Nucleus accumbens (tissue), 56 donors: ENCODE measurements at regions not wholly inside any gene's neighbourhood (a gene's known extent, or its start where the extent isn't known, plus 50 kb on each side); places are given as distances from the start of the nearest gene placed in this dataset.
"Not testable (repeated sequence)": the region's sequence is repeated elsewhere in the genome, so short reads cannot be mapped to it uniquely, and the experiment has no call there.

ENCODE experiments used
- DNase-seq, 56 donors: peaks; one replicate each; lab custom pipeline; 2025; lab: John Stamatoyannopoulos, UW

DNA sequence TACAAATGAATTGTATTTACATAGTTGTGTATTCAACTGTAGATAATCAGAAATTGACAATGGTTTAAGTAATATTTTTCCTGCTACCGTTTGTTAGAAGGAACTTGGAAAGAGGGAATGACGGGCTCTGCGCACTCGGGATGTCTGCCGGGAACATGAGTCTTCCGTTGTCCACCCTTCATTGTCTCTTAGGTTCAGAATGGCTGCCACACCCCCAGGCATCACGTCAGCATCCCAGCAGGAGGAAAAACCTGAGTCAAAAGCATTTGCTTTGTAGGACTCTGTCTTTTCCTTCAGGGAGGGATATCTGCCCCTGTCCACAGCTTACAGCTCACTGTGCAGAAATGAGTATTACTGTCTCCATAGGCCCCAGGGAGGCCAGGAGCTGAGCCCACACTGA lies 331.2 kb downstream of the THBS2 start:
- no peak for DNase-seq

GRCh38 chr6:168920289-168920688 lies 333.4 kb downstream of the THBS2 start:
- no peak for DNase-seq

DNA sequence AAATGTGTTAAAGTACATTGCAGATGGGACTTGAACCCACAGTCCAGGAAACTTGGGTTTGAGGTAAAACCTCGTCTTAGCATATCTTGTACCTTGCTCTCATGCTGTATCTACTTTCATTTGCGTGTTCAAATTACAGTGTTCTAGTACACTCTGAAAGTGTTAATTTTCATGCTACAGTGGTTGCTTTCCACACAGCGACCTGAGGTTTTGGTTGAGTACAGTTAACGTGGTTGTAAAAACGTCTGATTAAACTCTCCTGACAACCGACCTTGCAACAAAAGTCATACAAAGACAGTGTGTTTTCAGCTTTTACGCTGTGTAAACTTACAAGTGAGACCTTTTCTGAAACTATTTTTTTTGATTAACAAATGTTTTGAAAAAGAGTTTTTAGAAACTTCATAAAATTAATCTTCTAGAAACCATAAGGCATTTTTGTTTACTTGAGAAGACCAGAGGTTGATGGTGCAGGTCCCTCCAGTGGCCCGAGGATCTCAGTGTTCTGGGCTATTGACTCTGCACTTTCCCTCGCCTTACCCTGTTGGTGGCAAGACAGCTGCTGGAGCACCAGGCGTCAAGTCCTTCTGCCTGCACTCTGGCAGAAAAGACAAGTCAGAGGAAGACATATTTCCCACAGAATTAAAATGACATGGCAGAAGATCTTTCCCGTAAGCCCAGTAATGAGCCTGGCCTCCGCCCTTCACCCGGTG lies 334.0 kb downstream of the THBS2 start:
- DNase-seq = no peak

GRCh38 chr6:168916576-168917211 lies 337.0 kb downstream of the THBS2 start:
- peak in 1 of 56 donors; percentile 8 for DNase-seq

DNA sequence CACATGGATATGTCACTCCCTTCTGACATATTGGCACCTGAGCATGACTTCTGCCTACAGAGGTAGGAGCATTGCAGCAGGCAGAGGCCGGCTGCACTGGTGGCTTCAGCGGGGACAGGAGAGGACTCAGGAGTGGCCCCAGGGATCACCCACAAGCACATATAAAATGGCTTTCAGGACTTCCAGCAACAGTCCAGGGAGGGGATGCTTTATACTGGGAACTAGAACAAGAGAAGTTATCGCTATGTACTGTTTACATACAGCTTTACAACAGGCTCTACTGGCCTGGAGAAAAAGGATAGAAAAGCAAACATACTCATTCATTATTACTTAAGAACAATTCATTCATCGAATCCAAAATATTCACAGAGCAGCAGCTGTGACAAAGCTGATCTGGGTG lies 337.8 kb downstream of the THBS2 start:
- DNase-seq = no peak

DNA sequence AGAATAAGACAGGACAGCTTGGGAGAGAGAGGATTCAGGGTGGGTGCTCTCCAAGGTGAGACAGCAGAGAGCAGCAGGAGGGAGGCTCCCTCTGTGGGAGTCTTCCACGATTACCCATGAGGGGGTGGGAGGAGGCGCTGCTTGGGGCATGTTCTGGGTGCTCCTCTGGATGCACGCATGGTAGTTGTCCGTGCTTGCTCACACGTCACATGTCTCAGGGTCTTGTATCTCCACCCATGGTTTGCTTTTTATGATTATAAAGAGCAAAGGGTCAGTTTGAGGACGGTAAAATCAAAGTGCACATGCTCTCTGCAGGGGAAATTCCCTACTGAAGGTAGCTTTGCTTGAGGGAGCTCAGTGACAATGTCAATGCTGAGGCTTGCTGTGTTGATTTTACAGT lies 338.4 kb downstream of the THBS2 start:
- peak in 1 of 56 donors; percentile 10 for DNase-seq

- no peak for DNase-seq
Observed at GRCh38 chr6:168913866-168914469, 339.7 kb downstream of the THBS2 start.

- not testable (repeated sequence) for DNase-seq
Observed at GRCh38 chr6:168913231-168913865, 340.3 kb downstream of the THBS2 start.

- DNase-seq = no peak
Observed at GRCh38 chr6:168909288-168909687, 344.4 kb downstream of the THBS2 start.

DNA sequence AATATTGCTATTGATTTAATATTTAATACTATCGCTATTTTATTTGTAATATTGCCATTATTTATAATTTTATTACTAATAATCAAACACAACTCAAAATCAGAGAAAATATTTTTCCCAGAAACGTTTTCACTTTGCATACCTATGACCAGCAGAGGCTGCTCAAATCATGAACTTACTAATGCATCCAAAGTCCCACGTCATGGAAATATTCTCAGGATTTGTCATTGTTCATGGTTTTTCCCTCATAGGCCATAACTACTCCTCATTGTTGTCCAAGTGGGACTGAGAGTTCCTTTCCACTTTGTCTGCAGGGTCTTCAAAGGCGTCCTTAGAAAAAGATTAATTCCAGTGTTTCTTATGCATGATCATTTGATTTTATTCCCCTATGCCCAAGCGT lies 344.8 kb downstream of the THBS2 start:
- DNase-seq = no peak

GRCh38 chr6:168908166-168908565 lies 345.5 kb downstream of the THBS2 start:
- DNase-seq = no peak

DNA sequence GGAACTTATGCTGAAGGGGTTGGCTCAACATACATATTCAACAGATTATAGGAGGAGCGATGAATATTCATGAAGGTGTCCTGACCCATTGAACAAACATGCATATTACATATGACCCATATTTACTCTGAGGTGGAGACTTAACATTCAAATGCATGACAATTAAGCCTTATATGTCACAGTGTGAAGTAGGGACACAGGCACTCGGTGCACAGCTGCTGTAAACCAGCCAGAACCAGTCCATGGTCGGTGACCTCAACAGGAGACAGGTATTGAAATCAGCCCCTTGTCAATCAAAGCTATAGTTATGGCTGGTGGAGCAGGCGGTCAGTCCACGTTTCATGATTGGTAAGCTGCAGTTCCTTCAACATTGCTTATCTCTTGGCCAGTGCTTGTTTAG lies 347.3 kb downstream of the THBS2 start:
- DNase-seq = no peak

DNA sequence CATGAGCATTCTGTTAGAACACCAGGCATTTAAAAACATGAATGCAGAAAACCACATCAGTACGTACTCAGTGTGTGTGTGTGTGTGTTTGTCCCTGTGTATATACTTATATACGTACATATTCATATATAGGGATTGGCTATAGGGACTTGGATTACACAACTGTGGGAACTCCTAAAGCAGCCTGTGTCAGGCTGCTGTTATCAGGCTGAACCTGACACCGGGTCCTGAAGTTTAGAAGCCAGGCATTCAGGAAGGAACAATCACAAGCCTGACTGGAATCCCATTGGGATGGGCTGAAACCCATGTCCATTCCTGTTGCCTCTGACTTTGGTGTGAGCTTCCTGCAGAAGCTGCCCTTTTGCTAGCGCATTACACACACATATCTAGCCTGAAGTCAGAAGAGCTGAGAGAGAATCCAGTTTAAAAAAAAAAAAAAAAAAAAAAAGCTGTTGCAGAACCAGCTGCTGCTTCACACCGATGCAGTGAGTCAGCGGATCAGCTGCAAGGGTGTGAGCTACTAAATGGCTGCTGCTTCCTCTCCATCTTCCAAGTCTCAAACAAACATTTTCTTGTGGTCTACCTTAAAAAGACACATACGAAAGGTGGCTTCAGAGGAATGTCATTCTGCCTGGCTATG lies 348.1 kb downstream of the THBS2 start:
- DNase-seq = no peak

GRCh38 chr6:168903613-168904345 lies 349.9 kb downstream of the THBS2 start:
- DNase-seq = no peak

DNA sequence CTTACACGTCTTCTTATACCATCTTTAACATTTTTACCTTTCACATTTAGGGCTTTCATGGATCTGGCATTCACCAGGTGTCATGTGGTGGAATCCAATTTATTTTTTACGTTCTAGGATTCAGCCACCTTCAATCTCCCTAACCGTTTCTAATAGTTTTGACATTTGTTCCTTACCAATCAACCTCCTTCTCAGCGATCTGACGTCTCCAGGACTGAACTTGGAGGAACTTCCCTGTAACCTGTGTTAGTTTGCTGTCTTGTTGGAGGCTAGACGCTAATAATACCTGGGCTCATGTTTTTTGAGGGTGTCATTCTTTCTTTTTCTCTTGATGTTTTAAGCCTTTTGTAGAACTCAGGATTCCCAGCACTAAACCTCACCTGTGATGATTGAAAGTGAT lies 351.6 kb downstream of the THBS2 start:
- DNase-seq = no peak

DNA sequence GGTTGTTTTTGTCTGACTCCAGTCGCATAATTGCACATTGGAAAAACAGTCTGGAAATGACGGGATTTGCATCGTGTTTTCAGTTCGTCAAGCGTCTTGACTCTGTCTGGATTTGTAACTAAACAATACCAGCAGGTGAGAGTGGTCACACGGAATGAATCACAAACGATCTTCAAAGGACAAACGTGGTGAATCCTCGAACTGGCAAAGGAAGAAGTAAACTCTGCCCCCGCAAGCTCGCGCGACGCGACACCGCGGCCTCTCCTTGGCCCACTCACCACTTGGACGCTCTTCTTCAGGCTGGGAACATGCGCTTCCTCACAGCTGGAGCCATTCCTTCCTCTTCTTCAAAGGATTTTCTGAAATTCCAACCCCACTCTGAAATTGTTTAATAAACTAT lies 352.6 kb downstream of the THBS2 start:
- DNase-seq = no peak

- no peak for DNase-seq
Observed at GRCh38 chr6:168896321-168896720, 357.3 kb downstream of the THBS2 start.

DNA sequence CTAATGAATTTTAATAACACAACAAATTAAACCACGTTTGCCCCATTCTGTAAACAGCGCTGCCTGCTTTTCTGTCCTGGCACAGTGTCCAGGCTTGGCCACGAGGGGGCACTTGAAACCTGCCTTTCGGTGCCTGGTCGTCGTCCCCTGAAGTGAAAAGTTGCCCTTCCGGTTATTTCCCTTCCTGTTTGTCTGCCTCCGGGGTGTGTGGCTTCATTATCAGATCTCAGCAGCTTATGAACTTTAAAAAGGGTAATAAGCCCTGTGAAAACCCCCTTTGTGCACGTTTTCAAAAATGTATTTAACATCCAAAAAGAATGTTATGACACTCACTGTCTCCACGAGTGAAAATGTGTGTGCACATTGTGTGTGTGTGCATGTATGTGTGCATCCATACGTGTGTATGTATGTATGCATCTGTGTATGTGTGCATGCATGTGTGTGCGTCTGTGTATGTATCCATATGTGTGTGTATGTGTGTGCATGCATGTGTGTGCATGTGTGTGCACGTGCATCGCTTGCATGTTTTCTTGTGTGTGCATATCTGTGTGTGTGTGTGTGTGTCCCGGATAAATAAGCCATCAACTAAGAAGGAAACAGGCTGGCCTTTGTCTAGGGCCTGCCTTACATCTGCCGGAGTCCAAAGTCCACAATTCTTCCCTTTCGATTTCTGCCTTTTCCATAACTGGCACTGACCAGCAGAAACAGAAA lies 358.4 kb downstream of the THBS2 start:
- DNase-seq = peak in 51 of 56 donors; percentile 3 to 87 (median 51)

DNA sequence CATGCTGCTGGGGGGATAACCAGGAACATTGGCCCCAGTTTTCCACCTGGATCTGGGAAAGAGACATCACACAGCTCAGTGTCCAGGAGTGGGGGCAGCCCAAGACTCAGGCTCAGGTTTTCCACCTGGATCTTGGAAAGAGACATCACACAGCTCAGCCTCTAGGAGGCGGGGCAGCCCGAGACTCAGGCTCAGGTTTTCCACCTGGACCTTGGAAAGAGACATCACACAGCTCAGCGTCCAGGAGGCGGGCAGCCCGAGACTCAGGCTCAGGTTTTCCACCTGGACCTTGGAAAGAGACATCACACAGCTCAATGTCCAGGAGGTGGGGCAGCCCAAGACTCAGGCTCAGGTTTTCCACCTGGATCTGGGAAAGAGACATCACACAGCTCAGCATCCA lies 361.6 kb downstream of the THBS2 start:
- no peak for DNase-seq

DNA sequence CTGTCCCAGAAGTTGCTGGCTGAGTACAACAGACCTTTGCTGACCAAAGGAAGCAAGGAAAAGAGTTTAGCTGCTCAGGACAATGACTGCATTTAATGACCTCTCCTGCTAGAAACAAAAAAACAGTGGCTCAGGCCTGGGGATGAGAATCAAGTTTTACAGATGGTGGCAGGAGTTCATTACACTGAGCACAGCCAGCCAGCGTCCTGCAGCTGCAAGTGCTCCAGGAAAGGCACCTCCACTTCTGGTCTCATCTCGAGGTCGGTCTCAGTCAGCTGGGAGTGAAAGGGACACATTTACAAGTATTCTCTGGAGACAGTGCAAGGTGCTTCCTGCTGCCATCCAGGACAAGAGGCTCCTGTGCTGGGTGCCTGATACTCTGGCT lies 362.7 kb downstream of the THBS2 start:
- no peak for DNase-seq
